ENCODE measurements at regions not wholly inside any gene's neighbourhood (a gene's known extent, or its start where the extent isn't known, plus 50 kb on each side); places are given as distances from the start of the nearest gene placed in this dataset.

GRCh38 chr1:196030455-196030854, 577.8 kb downstream of the KCNT2 start:
- no peak for TF ChIP-seq CTCF (conservative IDR thresholded peaks at IDR 0.05; ENCODE audit: low read length)
- no peak for TF ChIP-seq EZH2phosphoT487 (IDR thresholded peaks at IDR 0.05; ENCODE audit: borderline replicate concordance)

Data from Loucy (cell line).